OCI-LY7 (cell line): ENCODE measurements at regions not wholly inside any gene's neighbourhood (a gene's known extent, or its start where the extent isn't known, plus 50 kb on each side); places are given as distances from the start of the nearest gene placed in this dataset.

Experiments used
- BruUV-seq: library from RNA; stranded (reverse); fragments of 400-500 nt; replicated peaks from 2 replicates; lab custom pipeline; 2021; lab: Mats Ljungman, UMichigan
- CTCF ChIA-PET: fragments of 300-600 bp; sonication (Branson Sonifier 250); formaldehyde crosslinking; loops from one replicate; lab custom pipeline; 2022; ENCODE audit warnings: antibody characterized with exemption; ENCODE audit not compliant: unreplicated experiment; lab: Charles Lee
- POLR2A ChIA-PET: fragments of 300-600 bp; sonication (Branson Sonifier 250); formaldehyde crosslinking; loops from one replicate; lab custom pipeline; 2022; ENCODE audit warnings: antibody characterized with exemption; lab: Charles Lee
- DNase-seq: peaks from one replicate; pipeline ENCODE4 v3.0.0-alpha.2; 2015; ENCODE audit warnings: low spot score
- H2AFZ ChIP-seq: fragments of 200-600 bp; sonication (generic), shearing (Covaris generic); 2 replicates; pipeline ENCODE4 v1.6.1; 2014; ENCODE audit warnings: mild to moderate bottlenecking, antibody characterized with exemption, low read length, moderate library complexity
- H3K27ac ChIP-seq: fragments of 200-600 bp; sonication (generic); 2 replicates; pipeline ENCODE4 v1.5.1; 2014; ENCODE audit warnings: mixed run types, low read depth, mild to moderate bottlenecking, moderate library complexity, low read length, inconsistent platforms; ENCODE audit not compliant: poor library complexity, severe bottlenecking
- H3K36me3 ChIP-seq: fragments of 200-600 bp; sonication (generic); 2 replicates; pipeline ENCODE4 v1.6.1; 2014; ENCODE audit warnings: mild to moderate bottlenecking, antibody characterized with exemption, low read length, moderate library complexity, mixed read lengths; ENCODE audit not compliant: insufficient read depth
- H3K4me1 ChIP-seq: fragments of 200-600 bp; sonication (generic); 2 replicates; pipeline ENCODE4 v1.5.1; 2014; ENCODE audit warnings: mild to moderate bottlenecking, low read length; ENCODE audit not compliant: insufficient read depth, poor library complexity, severe bottlenecking
- H3K4me2 ChIP-seq: fragments of 200-600 bp; sonication (generic); 2 replicates; pipeline ENCODE4 v1.6.1; 2014; ENCODE audit warnings: mild to moderate bottlenecking, low read length
- H3K4me3 ChIP-seq: fragments of 200-600 bp; sonication (generic); 2 replicates; pipeline ENCODE4 v1.5.1; 2014; ENCODE audit warnings: mild to moderate bottlenecking, low read depth, low read length; ENCODE audit not compliant: poor library complexity, severe bottlenecking
- H3K79me2 ChIP-seq: fragments of 200-600 bp; sonication (generic); 2 replicates; pipeline ENCODE4 v1.6.1; 2016; ENCODE audit warnings: low read depth, mild to moderate bottlenecking, low read length, moderate library complexity, mixed read lengths; ENCODE audit not compliant: insufficient read depth
- H3K9me2 ChIP-seq: fragments of 200-600 bp; sonication (generic); 2 replicates; pipeline ENCODE4 v1.6.1; 2016; ENCODE audit warnings: mild to moderate bottlenecking, low read length, mixed read lengths; ENCODE audit not compliant: insufficient read depth
- H3K9me3 ChIP-seq: fragments of 200-600 bp; sonication (generic); 2 replicates; pipeline ENCODE4 v1.6.1; 2014; ENCODE audit warnings: mild to moderate bottlenecking, mixed run types, low read length, mixed read lengths
- H4K20me1 ChIP-seq: fragments of 200-600 bp; sonication (generic); 2 replicates; pipeline ENCODE4 v1.6.1; 2014; ENCODE audit warnings: mild to moderate bottlenecking, antibody characterized with exemption, low read length, moderate library complexity, mixed read lengths; ENCODE audit not compliant: insufficient read depth
- CTCF ChIP-seq: fragments of 200-600 bp; sonication (generic); conservative IDR thresholded peaks from 2 replicates; pipeline ENCODE4 v1.5.1; 2014; ENCODE audit warnings: mild to moderate bottlenecking, antibody characterized with exemption, low read length, moderate library complexity, mixed read lengths
- EZH2phosphoT487 ChIP-seq: fragments of 200-600 bp; sonication (generic); IDR thresholded peaks from 2 replicates; pipeline ENCODE4 v1.6.1; 2018; ENCODE audit warnings: low read depth, borderline replicate concordance, mild to moderate bottlenecking, mixed run types, antibody characterized with exemption, low read length, moderate library complexity, mixed read lengths
- intact Hi-C: fragments of 100-400 bp; cut with micrococcal nuclease; formaldehyde crosslinking; loops from one replicate; pipeline ENCODE4 v1.10.0; 2022; ENCODE audit not compliant: unreplicated experiment

- Histone ChIP-seq H3K9me3 (no peaks in the 10 kb centered on the region), H3K4me2 (no peak overlapping the region), H3K9me2 (no peaks in the 10 kb centered on the region), H3K4me3 (no peak overlapping the region), H4K20me1 (no peaks in the 10 kb centered on the region), H3K4me1 (no peaks in the 10 kb centered on the region), H3K79me2 (no peaks in the 10 kb centered on the region), H2AFZ (no peak overlapping the region), H3K36me3 (no peaks in the 10 kb centered on the region), H3K27ac (no peak overlapping the region)
- ChIA-PET POLR2A (no interaction called here), CTCF (no interaction called here)
- BruUV-seq, result no TSS peak
- no peak for TF ChIP-seq EZH2phosphoT487
- TF ChIP-seq CTCF, result no peak
- DNase-seq, result no peak
- intact Hi-C loops, result no loop called here
Observed at GRCh38 chr7:124681946-124682345, 83.6 kb downstream of the GPR37 start.

GRCh38 chr7:124680304-124680703 lies 85.3 kb downstream of the GPR37 start:
- no peaks in the 10 kb centered on the region for H3K9me2 ChIP-seq
- H3K79me2 ChIP-seq, result no peaks in the 10 kb centered on the region
- H2AFZ ChIP-seq, result no peak overlapping the region
- CTCF ChIA-PET, result no interaction called here
- no peak for DNase-seq
- no peaks in the 10 kb centered on the region for H3K9me3 ChIP-seq
- TF ChIP-seq CTCF (no peak), EZH2phosphoT487 (no peak)
- BruUV-seq, result no TSS peak
- no peaks in the 10 kb centered on the region for H4K20me1 ChIP-seq
- intact Hi-C loops, result no loop called here
- H3K36me3 ChIP-seq, result no peaks in the 10 kb centered on the region
- H3K4me1 ChIP-seq, result no peaks in the 10 kb centered on the region
- H3K4me2 ChIP-seq, result no peak overlapping the region
- no peak overlapping the region for H3K4me3 ChIP-seq
- POLR2A ChIA-PET, result no interaction called here
- H3K27ac ChIP-seq, result no peak overlapping the region

GRCh38 chr7:124679586-124680225 lies 85.9 kb downstream of the GPR37 start:
- BruUV-seq, result no TSS peak
- H4K20me1 ChIP-seq, result no peaks in the 10 kb centered on the region
- ChIA-PET CTCF (no interaction called here), POLR2A (no interaction called here)
- intact Hi-C loops, result no loop called here
- H3K79me2 ChIP-seq, result no peaks in the 10 kb centered on the region
- no peaks in the 10 kb centered on the region for H3K4me1 ChIP-seq
- H3K9me2 ChIP-seq, result no peaks in the 10 kb centered on the region
- H3K4me2 ChIP-seq, result no peak overlapping the region
- no peak overlapping the region for H3K4me3 ChIP-seq
- no peaks in the 10 kb centered on the region for H3K9me3 ChIP-seq
- H2AFZ ChIP-seq, result no peak overlapping the region
- H3K27ac ChIP-seq, result no peak overlapping the region
- TF ChIP-seq CTCF, result no peak
- TF ChIP-seq EZH2phosphoT487, result no peak
- no peak for DNase-seq
- no peaks in the 10 kb centered on the region for H3K36me3 ChIP-seq
